ENCODE measurements at regions not wholly inside any gene's neighbourhood (a gene's known extent, or its start where the extent isn't known, plus 50 kb on each side); places are given as distances from the start of the nearest gene placed in this dataset.

DNA sequence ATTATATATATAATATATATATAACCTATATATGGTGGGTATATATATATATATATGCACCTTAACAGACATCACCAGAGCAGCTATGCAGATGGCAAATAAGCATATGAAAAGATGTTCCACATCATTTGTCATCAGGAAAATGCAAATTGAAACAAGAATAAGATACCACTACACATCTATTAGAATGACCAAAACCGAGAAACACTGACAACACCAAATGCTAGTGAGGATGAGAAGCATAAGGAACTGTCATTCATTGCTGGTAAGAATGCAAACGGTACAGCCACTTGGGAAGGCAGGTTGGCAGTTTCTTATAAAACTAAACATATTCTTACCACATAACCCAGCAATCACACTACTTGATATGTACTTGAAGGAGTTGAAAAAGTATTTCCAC is 219.8 kb upstream of the PRMT6 start:
- DNase-seq (ENCODE audit: low spot score) = no peak
- CTCF ChIA-PET = interaction anchor here (0.5 kb wide), 1 partner anchor 101 kb away, joined by 3 read pairs; no protein-coding TSS in a partner anchor
- Histone ChIP-seq H3K4me3 (ENCODE audit: low read depth, low read length, poor library complexity, severe bottlenecking) (no peak overlapping the region), H3K27me3 (replicated peaks; ENCODE audit: insufficient read depth, low read depth, low read length, poor library complexity) (no peaks in the 10 kb centered on the region), H3K4me1 (ENCODE audit: insufficient read depth, low read length, poor library complexity, severe bottlenecking) (no peaks in the 10 kb centered on the region), H3K36me3 (ENCODE audit: insufficient read depth, low read length, poor library complexity, severe bottlenecking) (no peaks in the 10 kb centered on the region), H3K27ac (ENCODE audit: low read depth, low read length, poor library complexity, severe bottlenecking) (no peak overlapping the region), H3K9me3 (ENCODE audit: low read depth, low read length, poor library complexity, severe bottlenecking) (no peaks in the 10 kb centered on the region)
- intact Hi-C loops (cut with micrococcal nuclease; ENCODE audit: unreplicated experiment) = no loop called here
- POLR2A ChIA-PET (ENCODE audit: low non-redundant PET) = no interaction called here
- no peak for TF ChIP-seq EZH2 (IDR thresholded peaks at IDR 0.05; ENCODE audit: borderline replicate concordance, low read depth, low read length, poor library complexity, severe bottlenecking)
- TF ChIP-seq, protein P1, sequence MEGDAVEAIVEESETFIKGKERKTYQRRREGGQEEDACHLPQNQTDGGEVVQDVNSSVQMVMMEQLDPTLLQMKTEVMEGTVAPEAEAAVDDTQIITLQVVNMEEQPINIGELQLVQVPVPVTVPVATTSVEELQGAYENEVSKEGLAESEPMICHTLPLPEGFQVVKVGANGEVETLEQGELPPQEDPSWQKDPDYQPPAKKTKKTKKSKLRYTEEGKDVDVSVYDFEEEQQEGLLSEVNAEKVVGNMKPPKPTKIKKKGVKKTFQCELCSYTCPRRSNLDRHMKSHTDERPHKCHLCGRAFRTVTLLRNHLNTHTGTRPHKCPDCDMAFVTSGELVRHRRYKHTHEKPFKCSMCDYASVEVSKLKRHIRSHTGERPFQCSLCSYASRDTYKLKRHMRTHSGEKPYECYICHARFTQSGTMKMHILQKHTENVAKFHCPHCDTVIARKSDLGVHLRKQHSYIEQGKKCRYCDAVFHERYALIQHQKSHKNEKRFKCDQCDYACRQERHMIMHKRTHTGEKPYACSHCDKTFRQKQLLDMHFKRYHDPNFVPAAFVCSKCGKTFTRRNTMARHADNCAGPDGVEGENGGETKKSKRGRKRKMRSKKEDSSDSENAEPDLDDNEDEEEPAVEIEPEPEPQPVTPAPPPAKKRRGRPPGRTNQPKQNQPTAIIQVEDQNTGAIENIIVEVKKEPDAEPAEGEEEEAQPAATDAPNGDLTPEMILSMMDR (conservative IDR thresholded peaks at IDR 0.05; ENCODE audit: low read depth, low read length) = no peak
- BruUV-seq (replicated peaks) = no TSS peak

DNA sequence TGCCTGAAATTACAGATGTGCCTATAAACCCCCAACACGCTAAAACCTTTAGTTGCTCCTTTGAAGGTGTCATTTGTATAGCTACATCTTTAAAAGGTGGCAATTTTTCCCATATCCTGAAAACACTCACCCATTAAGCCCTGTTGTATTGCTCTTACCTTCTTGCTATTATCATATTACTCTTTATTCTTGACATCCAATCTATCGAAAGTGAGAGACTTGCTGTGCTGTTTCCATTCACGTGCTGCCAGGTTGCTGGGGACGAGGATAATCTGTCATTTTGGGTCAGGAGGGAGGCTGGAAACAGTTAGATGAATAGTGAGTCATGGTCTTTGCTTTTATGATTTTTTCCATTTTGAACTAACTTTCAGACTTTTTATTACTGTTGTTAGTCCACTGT is 213.0 kb upstream of the PRMT6 start:
- intact Hi-C loops (cut with micrococcal nuclease; ENCODE audit: unreplicated experiment) = no loop called here
- H3K4me3 ChIP-seq (ENCODE audit: low read depth, low read length, poor library complexity, severe bottlenecking) = no peak overlapping the region
- TF ChIP-seq EZH2 (IDR thresholded peaks at IDR 0.05; ENCODE audit: borderline replicate concordance, low read depth, low read length, poor library complexity, severe bottlenecking) = no peak
- TF ChIP-seq, protein P1 (conservative IDR thresholded peaks at IDR 0.05; ENCODE audit: low read depth, low read length) = no peak
- no peak overlapping the region for H3K27ac ChIP-seq (ENCODE audit: low read depth, low read length, poor library complexity, severe bottlenecking)
- H3K27me3 ChIP-seq (replicated peaks; ENCODE audit: insufficient read depth, low read depth, low read length, poor library complexity) = no peaks in the 10 kb centered on the region
- ChIA-PET POLR2A (ENCODE audit: low non-redundant PET) (no interaction called here), CTCF (no interaction called here)
- no peak for DNase-seq (ENCODE audit: low spot score)
- H3K36me3 ChIP-seq (ENCODE audit: insufficient read depth, low read length, poor library complexity, severe bottlenecking) = no peaks in the 10 kb centered on the region
- no TSS peak for BruUV-seq (replicated peaks)
- H3K4me1 ChIP-seq (ENCODE audit: insufficient read depth, low read length, poor library complexity, severe bottlenecking) = no peaks in the 10 kb centered on the region
- H3K9me3 ChIP-seq (ENCODE audit: low read depth, low read length, poor library complexity, severe bottlenecking) = no peaks in the 10 kb centered on the region

DNA sequence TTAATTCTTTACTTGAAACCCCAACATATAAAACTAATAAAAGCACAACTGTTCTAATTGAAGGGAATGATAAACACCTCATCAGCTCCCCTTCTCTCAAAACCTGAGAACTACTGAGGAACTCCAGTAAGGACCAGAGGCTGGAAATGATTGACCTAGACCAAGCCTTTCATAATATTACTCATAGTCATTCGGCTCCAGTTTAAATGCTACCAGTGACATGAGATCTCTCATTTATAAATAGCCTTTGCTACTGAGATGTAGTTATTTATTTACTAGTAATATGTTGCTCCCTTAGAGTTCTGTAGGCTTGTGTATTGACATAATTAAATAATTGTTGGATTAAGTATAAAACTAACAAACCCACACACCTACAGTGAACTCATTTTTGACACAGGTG is 209.8 kb upstream of the PRMT6 start:
- Histone ChIP-seq H3K4me1 (ENCODE audit: insufficient read depth, low read length, poor library complexity, severe bottlenecking) (peaks cover 15% of the 10 kb centered on the region), H3K4me3 (ENCODE audit: low read depth, low read length, poor library complexity, severe bottlenecking) (no peak overlapping the region), H3K36me3 (ENCODE audit: insufficient read depth, low read length, poor library complexity, severe bottlenecking) (no peaks in the 10 kb centered on the region), H3K9me3 (ENCODE audit: low read depth, low read length, poor library complexity, severe bottlenecking) (no peaks in the 10 kb centered on the region), H3K27ac (ENCODE audit: low read depth, low read length, poor library complexity, severe bottlenecking) (no peak overlapping the region), H3K27me3 (replicated peaks; ENCODE audit: insufficient read depth, low read depth, low read length, poor library complexity) (no peaks in the 10 kb centered on the region)
- no peak for DNase-seq (ENCODE audit: low spot score)
- TF ChIP-seq, protein P1 (conservative IDR thresholded peaks at IDR 0.05; ENCODE audit: low read depth, low read length) = no peak
- TF ChIP-seq EZH2 (IDR thresholded peaks at IDR 0.05; ENCODE audit: borderline replicate concordance, low read depth, low read length, poor library complexity, severe bottlenecking) = no peak
- ChIA-PET POLR2A (ENCODE audit: low non-redundant PET) (no interaction called here), CTCF (no interaction called here)
- BruUV-seq (replicated peaks) = no TSS peak
- intact Hi-C loops (cut with micrococcal nuclease; ENCODE audit: unreplicated experiment) = no loop called here

All from A673 (cell line).